HCT116 (cell line): ENCODE measurements at regions not wholly inside any gene's neighbourhood (a gene's known extent, or its start where the extent isn't known, plus 50 kb on each side); places are given as distances from the start of the nearest gene placed in this dataset.

Source experiments
- ATAC-seq: fragments of 200-7000 bp; cut with Tn5 transposase; 2 replicates; pipeline ENCODE4 v1.9.1; 2020; ENCODE audit warnings: mild to moderate bottlenecking, moderate library complexity
- BruUV-seq: library from RNA; stranded (reverse); fragments of 400-500 nt; replicated peaks from 2 replicates; lab custom pipeline; 2021; lab: Mats Ljungman, UMichigan
- CTCF ChIA-PET: fragments of 300-600 bp; sonication (Branson Sonifier 250); formaldehyde crosslinking; loops from one replicate; lab custom pipeline; 2021; ENCODE audit warnings: antibody characterized with exemption; lab: Charles Lee
- POLR2A ChIA-PET: fragments of 300-600, 350-600 bp; sonication (Branson Sonifier 250); formaldehyde crosslinking; loops from one replicate; lab custom pipeline; 2021; ENCODE audit warnings: antibody characterized with exemption; lab: Charles Lee
- RAD21 ChIA-PET, 2 experiments: fragments of 300-600 bp; sonication (Branson Sonifier 250); formaldehyde crosslinking; loops; one replicate each; lab custom pipeline; 2023; ENCODE audit warnings: low total read pairs in 2 of 2; ENCODE audit not compliant: uncharacterized antibody in 2 of 2, unreplicated experiment in 2 of 2, low non-redundant PET in 1 of 2; lab: Charles Lee
- DNase-seq: peaks from one replicate; pipeline ENCODE4 v3.0.0-alpha.2; 2010; ENCODE audit warnings: low read depth, low spot score
- H2AFZ ChIP-seq: fragments of 200-600 bp; shearing (Covaris generic), sonication (generic); 2 replicates; pipeline ENCODE4 v1.6.1; 2017; ENCODE audit warnings: low read depth, mixed run types, mixed read lengths, antibody characterized with exemption, low read length; ENCODE audit not compliant: poor library complexity, severe bottlenecking
- H3K27ac ChIP-seq: 2 replicates; pipeline ENCODE4 v1.5.1; 2012; ENCODE audit warnings: low read depth, low read length
- H3K27me3 ChIP-seq: fragments of 200-600 bp; sonication (generic); 2 replicates; pipeline ENCODE4 v1.6.1; 2016; ENCODE audit warnings: mixed run types, low read length, mixed read lengths; ENCODE audit not compliant: insufficient read depth
- H3K36me3 ChIP-seq, 2 experiments: fragments of 200-500 bp in 1 of 2; fragments of 200-600 bp in 1 of 2; sonication (Bioruptor generic) in 1 of 2; sonication (generic) in 1 of 2; 2 replicates each; pipeline versions ENCODE4 v1.5.1 to v1.6.1; 2014 to 2016; ENCODE audit warnings: low read length in 2 of 2, inconsistent platforms in 1 of 2, mixed read lengths in 1 of 2, mixed run types in 1 of 2; ENCODE audit not compliant: insufficient read depth in 2 of 2, control insufficient read depth in 1 of 2
- H3K4me1 ChIP-seq, 2 experiments: fragments of 200-600 bp in 1 of 2; sonication (generic) in 1 of 2; 2 replicates each; pipeline versions ENCODE4 v1.5.1 to v1.6.1; 2012 to 2017; ENCODE audit warnings: low read length in 2 of 2, inconsistent platforms in 1 of 2, mild to moderate bottlenecking in 1 of 2, mixed read lengths in 1 of 2, mixed run types in 1 of 2, moderate library complexity in 1 of 2; ENCODE audit not compliant: insufficient read depth in 2 of 2, control insufficient read depth in 1 of 2
- H3K4me2 ChIP-seq: fragments of 200-600 bp; sonication (generic); 2 replicates; pipeline ENCODE4 v1.6.1; 2017; ENCODE audit warnings: mixed run types, low read length, mixed read lengths
- H3K4me3 ChIP-seq, 2 experiments: fragments of 200-600 bp in 1 of 2; sonication (generic) in 1 of 2; replicated peaks in 1 of 2; 2 replicates each; pipeline ENCODE4 v1.5.1; 2011 to 2016; ENCODE audit warnings: low read length in 2 of 2, control low read depth in 1 of 2, low read depth in 1 of 2, mild to moderate bottlenecking in 1 of 2, mixed read lengths in 1 of 2, mixed run types in 1 of 2
- H3K79me2 ChIP-seq: fragments of 200-600 bp; sonication (generic); 2 replicates; pipeline ENCODE4 v1.6.1; 2017; ENCODE audit warnings: mild to moderate bottlenecking, mixed run types, low read length, moderate library complexity, mixed read lengths; ENCODE audit not compliant: insufficient read depth
- H3K9ac ChIP-seq: fragments of 200-600 bp; sonication (generic); 2 replicates; pipeline ENCODE4 v1.6.1; 2016; ENCODE audit warnings: low read length, mixed read lengths
- H3K9me2 ChIP-seq: fragments of 200-600 bp; sonication (generic), shearing (Covaris generic); 2 replicates; pipeline ENCODE4 v1.6.1; 2017; ENCODE audit warnings: mixed run types, mild to moderate bottlenecking, moderate library complexity; ENCODE audit not compliant: insufficient read depth
- H3K9me3 ChIP-seq, 2 experiments: fragments of 200-500 bp in 1 of 2; fragments of 200-600 bp in 1 of 2; sonication (Bioruptor generic) in 1 of 2; sonication (generic) in 1 of 2; 2 replicates each; pipeline ENCODE4 v1.6.1; 2014 to 2017; ENCODE audit warnings: low read length in 2 of 2, mixed read lengths in 2 of 2, inconsistent platforms in 1 of 2, low read depth in 1 of 2, mild to moderate bottlenecking in 1 of 2, mixed run types in 1 of 2, moderate library complexity in 1 of 2; ENCODE audit not compliant: control insufficient read depth in 1 of 2, insufficient read depth in 1 of 2
- H4K20me1 ChIP-seq: fragments of 200-600 bp; sonication (generic), shearing (Covaris generic); 2 replicates; pipeline ENCODE4 v1.6.1; 2017; ENCODE audit warnings: mixed run types, mild to moderate bottlenecking, moderate library complexity; ENCODE audit not compliant: insufficient read depth
- CTCF ChIP-seq, 3 experiments: fragments of 200-600 bp in 1 of 3; sonication (generic) in 1 of 3; IDR thresholded peaks in 2 of 3; conservative IDR thresholded peaks in 1 of 3; 2 replicates each; pipeline ENCODE4 v1.5.1; 2012 to 2017; ENCODE audit warnings: low read depth in 2 of 3, low read length in 2 of 3, antibody characterized with exemption in 1 of 3, borderline replicate concordance in 1 of 3, control low read depth in 1 of 3, mild to moderate bottlenecking in 1 of 3, mixed read lengths in 1 of 3, mixed run types in 1 of 3, moderate library complexity in 1 of 3; ENCODE audit not compliant: insufficient read depth in 1 of 3
- EGR1 ChIP-seq: IDR thresholded peaks from 2 replicates; pipeline ENCODE4 v1.6.1; 2012; ENCODE audit warnings: low read depth
- EZH2 ChIP-seq: fragments of 200-600 bp; sonication (generic); IDR thresholded peaks from 2 replicates; pipeline ENCODE4 v1.6.1; 2017; ENCODE audit warnings: antibody characterized with exemption, mixed run types
- FOSL1 ChIP-seq: IDR thresholded peaks from 2 replicates; pipeline ENCODE4 v1.6.1; 2012; ENCODE audit warnings: low read depth
- JUND ChIP-seq: IDR thresholded peaks from 2 replicates; pipeline ENCODE4 v1.6.1; 2012
- POLR2A ChIP-seq: IDR thresholded peaks from 2 replicates; pipeline ENCODE4 v1.7.0; 2011; ENCODE audit warnings: borderline replicate concordance; ENCODE audit not compliant: insufficient read depth, insufficient read length; ENCODE audit errors: extremely low read depth
- RAD21 ChIP-seq: IDR thresholded peaks from 2 replicates; pipeline ENCODE4 v1.6.1; 2012; ENCODE audit warnings: low read depth, mild to moderate bottlenecking
- SIN3A ChIP-seq: IDR thresholded peaks from 2 replicates; pipeline ENCODE4 v1.6.1; 2012; ENCODE audit warnings: low read depth
- SRF ChIP-seq: IDR thresholded peaks from 2 replicates; pipeline ENCODE4 v1.6.1; 2012; ENCODE audit warnings: low read depth
- TCF7L2 ChIP-seq: IDR thresholded peaks from 2 replicates; pipeline ENCODE4 v1.7.0; 2011; ENCODE audit warnings: borderline replicate concordance, inconsistent platforms; ENCODE audit not compliant: insufficient read depth, insufficient read length; ENCODE audit errors: extremely low read depth
- YY1 ChIP-seq: IDR thresholded peaks from 2 replicates; pipeline ENCODE4 v1.6.1; 2011; ENCODE audit warnings: low read length, low read depth, moderate library complexity, mild to moderate bottlenecking; ENCODE audit not compliant: insufficient replicate concordance; ENCODE audit errors: extremely low read depth
- ZFX ChIP-seq: fragments of 450-650 bp; IDR thresholded peaks from 2 replicates; pipeline ENCODE4 v1.6.1; 2017
- intact Hi-C: fragments of 100-400 bp; cut with micrococcal nuclease; formaldehyde crosslinking; loops from 2 replicates; pipeline ENCODE4 v1.10.0; 2022
- TF ChIP-seq, protein P1 (sequence below): IDR thresholded peaks from 2 replicates; pipeline ENCODE4 v1.6.1; 2011; ENCODE audit warnings: mild to moderate bottlenecking, low read length, moderate library complexity; ENCODE audit not compliant: insufficient replicate concordance; ENCODE audit errors: extremely low read depth
- TF ChIP-seq, protein P2 (sequence below): IDR thresholded peaks from 2 replicates; pipeline ENCODE4 v1.6.1; 2012
- TF ChIP-seq, protein P3 (sequence below): IDR thresholded peaks from 2 replicates; pipeline ENCODE4 v1.6.1; 2012

- no peaks in the 10 kb centered on the region for H3K9me2 ChIP-seq
- no peaks in the 10 kb centered on the region for H3K79me2 ChIP-seq
- intact Hi-C loops, result no loop called here
- DNase-seq, result no peak
- BruUV-seq, result no TSS peak
- H3K36me3 ChIP-seq, result no peaks in the 10 kb centered on the region
- ChIA-PET RAD21 (no interaction called here), POLR2A (no interaction called here), CTCF (no interaction called here)
- no peak overlapping the region for H2AFZ ChIP-seq
- H3K4me1 ChIP-seq, result no peaks in the 10 kb centered on the region
- H3K4me2 ChIP-seq, result no peak overlapping the region
- H3K9me3 ChIP-seq, result no peaks in the 10 kb centered on the region
- ATAC-seq, result no peak
- H3K27me3 ChIP-seq, result no peaks in the 10 kb centered on the region
- no peak overlapping the region for H3K27ac ChIP-seq
- H3K4me3 ChIP-seq, result no peak overlapping the region
- no peaks in the 10 kb centered on the region for H4K20me1 ChIP-seq
- no peak overlapping the region for H3K9ac ChIP-seq
- TF ChIP-seq CTCF (IDR thresholded peaks at IDR 0.05 in 2 of 3, conservative IDR thresholded peaks at IDR 0.05 in 1 of 3; ENCODE audit: borderline replicate concordance in 1 of 3, insufficient read depth in 1 of 3, low read depth in 2 of 3, low read length in 2 of 3) (no peak), EZH2 (no peak), TCF7L2 (no peak), POLR2A (no peak), SRF (no peak), RAD21 (no peak), SIN3A (no peak), YY1 (no peak), EGR1 (no peak), ZFX (no peak), FOSL1 (no peak), JUND (no peak)
- TF ChIP-seq, protein P1, sequence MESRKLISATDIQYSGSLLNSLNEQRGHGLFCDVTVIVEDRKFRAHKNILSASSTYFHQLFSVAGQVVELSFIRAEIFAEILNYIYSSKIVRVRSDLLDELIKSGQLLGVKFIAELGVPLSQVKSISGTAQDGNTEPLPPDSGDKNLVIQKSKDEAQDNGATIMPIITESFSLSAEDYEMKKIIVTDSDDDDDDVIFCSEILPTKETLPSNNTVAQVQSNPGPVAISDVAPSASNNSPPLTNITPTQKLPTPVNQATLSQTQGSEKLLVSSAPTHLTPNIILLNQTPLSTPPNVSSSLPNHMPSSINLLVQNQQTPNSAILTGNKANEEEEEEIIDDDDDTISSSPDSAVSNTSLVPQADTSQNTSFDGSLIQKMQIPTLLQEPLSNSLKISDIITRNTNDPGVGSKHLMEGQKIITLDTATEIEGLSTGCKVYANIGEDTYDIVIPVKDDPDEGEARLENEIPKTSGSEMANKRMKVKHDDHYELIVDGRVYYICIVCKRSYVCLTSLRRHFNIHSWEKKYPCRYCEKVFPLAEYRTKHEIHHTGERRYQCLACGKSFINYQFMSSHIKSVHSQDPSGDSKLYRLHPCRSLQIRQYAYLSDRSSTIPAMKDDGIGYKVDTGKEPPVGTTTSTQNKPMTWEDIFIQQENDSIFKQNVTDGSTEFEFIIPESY, result no peak
- TF ChIP-seq, protein P2, sequence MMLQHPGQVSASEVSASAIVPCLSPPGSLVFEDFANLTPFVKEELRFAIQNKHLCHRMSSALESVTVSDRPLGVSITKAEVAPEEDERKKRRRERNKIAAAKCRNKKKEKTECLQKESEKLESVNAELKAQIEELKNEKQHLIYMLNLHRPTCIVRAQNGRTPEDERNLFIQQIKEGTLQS, result no peak
- TF ChIP-seq, protein P3, sequence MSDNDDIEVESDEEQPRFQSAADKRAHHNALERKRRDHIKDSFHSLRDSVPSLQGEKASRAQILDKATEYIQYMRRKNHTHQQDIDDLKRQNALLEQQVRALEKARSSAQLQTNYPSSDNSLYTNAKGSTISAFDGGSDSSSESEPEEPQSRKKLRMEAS, result no peak
These were observed 228.3 kb downstream of the SIM1 start for GRCh38 chr6:100236389-100236788.
